B cell (primary cell): ENCODE measurements at regions not wholly inside any gene's neighbourhood (a gene's known extent, or its start where the extent isn't known, plus 50 kb on each side); places are given as distances from the start of the nearest gene placed in this dataset.

Source experiments
- CTCF ChIP-seq: fragments of 200-600 bp; IDR thresholded peaks from one replicate; pipeline ENCODE4 v1.8.0; 2022; ENCODE audit warnings: antibody characterized with exemption, mild to moderate bottlenecking
- EZH2 ChIP-seq: IDR thresholded peaks from 2 replicates; pipeline ENCODE4 v1.6.1; 2012; ENCODE audit warnings: borderline replicate concordance, low read depth, mild to moderate bottlenecking, moderate library complexity, low read length; ENCODE audit not compliant: insufficient read depth, poor library complexity, severe bottlenecking

- no peak for TF ChIP-seq CTCF
- TF ChIP-seq EZH2, result no peak
These were observed 163.4 kb upstream of the PPP2R3A start for GRCh38 chr3:135802171-135802570.
